ENCODE measurements at regions not wholly inside any gene's neighbourhood (a gene's known extent, or its start where the extent isn't known, plus 50 kb on each side); places are given as distances from the start of the nearest gene placed in this dataset.

DNA sequence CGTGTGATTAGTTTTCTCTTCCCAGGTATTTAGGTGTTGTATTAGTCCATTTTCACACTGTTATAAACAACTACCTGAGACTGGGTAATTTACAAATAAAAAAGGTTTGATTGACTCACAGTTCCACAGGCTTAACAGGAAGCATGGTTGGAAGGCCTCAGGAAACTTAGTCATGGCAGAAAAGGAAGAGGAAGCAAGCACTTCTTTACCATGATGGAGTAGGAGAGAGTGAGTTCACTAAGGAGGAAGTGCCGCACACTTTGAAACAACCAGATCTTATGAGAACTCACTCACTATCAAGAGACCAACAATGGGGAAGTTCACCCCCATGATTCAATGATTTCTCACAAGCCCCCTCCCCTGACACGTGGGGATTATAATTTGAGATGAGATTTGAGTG is 1343.7 kb upstream of the GOT2 start:
- Histone ChIP-seq H3K36me3 (ENCODE audit: control insufficient read depth, low read depth, low read length) (no peaks in the 10 kb centered on the region), H3K4me1 (ENCODE audit: control insufficient read depth, low read depth, low read length) (no peaks in the 10 kb centered on the region), H3K27me3 (ENCODE audit: control insufficient read depth, insufficient read depth, low read length) (no peaks in the 10 kb centered on the region), H3K27ac (ENCODE audit: low read length) (no peak overlapping the region), H3K9me3 (ENCODE audit: control insufficient read depth, low read depth, low read length) (no peaks in the 10 kb centered on the region), H3K9ac (ENCODE audit: low read length) (no peak overlapping the region), H3K4me3 (ENCODE audit: low read length) (no peak overlapping the region)

DNA sequence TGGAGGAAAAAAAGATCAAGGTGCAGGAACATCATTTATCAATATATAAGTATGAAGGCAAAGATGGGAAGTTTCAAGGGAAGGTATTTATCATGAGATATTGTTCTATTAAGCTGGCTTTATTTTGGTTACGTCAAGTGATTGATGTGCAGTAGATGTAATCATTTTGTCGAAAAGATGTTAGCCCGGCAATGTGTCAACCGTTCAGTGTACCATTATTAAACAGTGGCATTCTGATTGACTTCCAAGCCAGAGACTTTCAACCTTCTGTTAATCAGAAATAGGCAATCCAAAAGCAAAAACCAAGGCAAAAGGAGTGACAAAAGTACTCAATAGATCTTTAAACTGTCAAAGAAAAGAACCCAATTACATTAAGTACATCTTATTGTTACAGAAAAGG is 1340.3 kb upstream of the GOT2 start:
- Histone ChIP-seq H3K27me3 (ENCODE audit: control insufficient read depth, insufficient read depth, low read length) (no peaks in the 10 kb centered on the region), H3K9me3 (ENCODE audit: control insufficient read depth, low read depth, low read length) (no peaks in the 10 kb centered on the region), H3K9ac (ENCODE audit: low read length) (no peak overlapping the region), H3K27ac (ENCODE audit: low read length) (no peak overlapping the region), H3K4me1 (ENCODE audit: control insufficient read depth, low read depth, low read length) (no peaks in the 10 kb centered on the region), H3K36me3 (ENCODE audit: control insufficient read depth, low read depth, low read length) (no peaks in the 10 kb centered on the region), H3K4me3 (ENCODE audit: low read length) (no peak overlapping the region)

GRCh38 chr16:60073376-60073775 is 1339.3 kb upstream of the GOT2 start:
- H3K27ac ChIP-seq (ENCODE audit: low read length) = no peak overlapping the region
- H3K36me3 ChIP-seq (ENCODE audit: control insufficient read depth, low read depth, low read length) = no peaks in the 10 kb centered on the region
- H3K9ac ChIP-seq (ENCODE audit: low read length) = no peak overlapping the region
- H3K27me3 ChIP-seq (ENCODE audit: control insufficient read depth, insufficient read depth, low read length) = no peaks in the 10 kb centered on the region
- H3K4me3 ChIP-seq (ENCODE audit: low read length) = no peak overlapping the region
- no peaks in the 10 kb centered on the region for H3K4me1 ChIP-seq (ENCODE audit: control insufficient read depth, low read depth, low read length)
- no peaks in the 10 kb centered on the region for H3K9me3 ChIP-seq (ENCODE audit: control insufficient read depth, low read depth, low read length)

DNA sequence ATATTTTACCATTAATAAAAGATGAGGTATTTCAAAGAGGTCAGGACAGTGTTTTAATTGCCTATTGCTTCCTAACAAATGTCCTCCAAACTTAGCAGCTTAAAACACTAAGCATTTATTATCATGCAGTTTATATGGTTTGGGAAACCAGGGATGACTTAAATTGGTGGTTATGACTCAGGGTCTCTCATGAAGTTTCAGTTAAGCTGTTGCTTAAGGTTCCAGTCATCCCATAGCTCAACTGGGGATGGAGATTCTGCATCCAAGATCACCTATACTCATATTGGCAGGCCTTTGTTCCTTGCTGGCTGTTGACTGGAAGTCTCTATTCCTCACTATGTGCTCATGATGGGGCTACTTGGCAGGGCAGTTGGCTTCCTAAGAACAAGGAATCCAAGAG is 1329.9 kb upstream of the GOT2 start:
- Histone ChIP-seq H3K4me1 (ENCODE audit: control insufficient read depth, low read depth, low read length) (no peaks in the 10 kb centered on the region), H3K36me3 (ENCODE audit: control insufficient read depth, low read depth, low read length) (no peaks in the 10 kb centered on the region), H3K27me3 (ENCODE audit: control insufficient read depth, insufficient read depth, low read length) (no peaks in the 10 kb centered on the region), H3K27ac (ENCODE audit: low read length) (no peak overlapping the region), H3K9me3 (ENCODE audit: control insufficient read depth, low read depth, low read length) (no peaks in the 10 kb centered on the region), H3K9ac (ENCODE audit: low read length) (no peak overlapping the region), H3K4me3 (ENCODE audit: low read length) (no peak overlapping the region)

GRCh38 chr16:60061396-60061795 is 1327.3 kb upstream of the GOT2 start:
- H3K27me3 ChIP-seq (ENCODE audit: control insufficient read depth, insufficient read depth, low read length) = no peaks in the 10 kb centered on the region
- H3K4me3 ChIP-seq (ENCODE audit: low read length) = no peak overlapping the region
- no peak overlapping the region for H3K27ac ChIP-seq (ENCODE audit: low read length)
- H3K36me3 ChIP-seq (ENCODE audit: control insufficient read depth, low read depth, low read length) = no peaks in the 10 kb centered on the region
- no peaks in the 10 kb centered on the region for H3K9me3 ChIP-seq (ENCODE audit: control insufficient read depth, low read depth, low read length)
- no peaks in the 10 kb centered on the region for H3K4me1 ChIP-seq (ENCODE audit: control insufficient read depth, low read depth, low read length)
- H3K9ac ChIP-seq (ENCODE audit: low read length) = no peak overlapping the region

DNA sequence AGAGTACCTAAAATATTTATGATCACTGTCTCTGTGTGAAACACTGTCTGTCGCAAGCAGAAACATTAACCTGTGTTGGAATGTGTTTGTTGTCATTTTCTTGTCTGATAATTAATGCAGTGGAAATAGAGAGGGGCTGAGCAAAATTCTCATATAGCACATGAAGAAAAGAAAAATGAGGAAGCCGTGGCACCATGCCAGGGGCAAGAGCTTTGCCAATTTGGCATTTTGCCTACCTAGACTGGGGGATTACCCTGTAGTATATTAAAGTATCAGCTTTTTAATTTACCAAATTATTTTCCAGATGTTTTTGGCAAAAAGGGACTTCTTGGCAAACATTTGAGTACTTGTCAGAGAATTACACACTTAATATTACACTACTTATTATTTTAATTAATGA is 1326.6 kb upstream of the GOT2 start:
- no peaks in the 10 kb centered on the region for H3K4me1 ChIP-seq (ENCODE audit: control insufficient read depth, low read depth, low read length)
- H3K9me3 ChIP-seq (ENCODE audit: control insufficient read depth, low read depth, low read length) = no peaks in the 10 kb centered on the region
- H3K36me3 ChIP-seq (ENCODE audit: control insufficient read depth, low read depth, low read length) = no peaks in the 10 kb centered on the region
- H3K27me3 ChIP-seq (ENCODE audit: control insufficient read depth, insufficient read depth, low read length) = no peaks in the 10 kb centered on the region
- no peak overlapping the region for H3K9ac ChIP-seq (ENCODE audit: low read length)
- no peak overlapping the region for H3K27ac ChIP-seq (ENCODE audit: low read length)
- no peak overlapping the region for H3K4me3 ChIP-seq (ENCODE audit: low read length)

GRCh38 chr16:60059141-60059540 is 1325.0 kb upstream of the GOT2 start:
- Histone ChIP-seq H3K9ac (ENCODE audit: low read length) (no peak overlapping the region), H3K27ac (ENCODE audit: low read length) (no peak overlapping the region), H3K4me3 (ENCODE audit: low read length) (no peak overlapping the region), H3K36me3 (ENCODE audit: control insufficient read depth, low read depth, low read length) (no peaks in the 10 kb centered on the region), H3K9me3 (ENCODE audit: control insufficient read depth, low read depth, low read length) (no peaks in the 10 kb centered on the region), H3K4me1 (ENCODE audit: control insufficient read depth, low read depth, low read length) (no peaks in the 10 kb centered on the region), H3K27me3 (ENCODE audit: control insufficient read depth, insufficient read depth, low read length) (no peaks in the 10 kb centered on the region)

GRCh38 chr16:60041671-60042070 is 1307.6 kb upstream of the GOT2 start:
- no peaks in the 10 kb centered on the region for H3K9me3 ChIP-seq (ENCODE audit: control insufficient read depth, low read depth, low read length)
- no peaks in the 10 kb centered on the region for H3K4me1 ChIP-seq (ENCODE audit: control insufficient read depth, low read depth, low read length)
- no peak overlapping the region for H3K27ac ChIP-seq (ENCODE audit: low read length)
- no peaks in the 10 kb centered on the region for H3K27me3 ChIP-seq (ENCODE audit: control insufficient read depth, insufficient read depth, low read length)
- no peaks in the 10 kb centered on the region for H3K36me3 ChIP-seq (ENCODE audit: control insufficient read depth, low read depth, low read length)
- H3K9ac ChIP-seq (ENCODE audit: low read length) = no peak overlapping the region
- no peak overlapping the region for H3K4me3 ChIP-seq (ENCODE audit: low read length)

DNA sequence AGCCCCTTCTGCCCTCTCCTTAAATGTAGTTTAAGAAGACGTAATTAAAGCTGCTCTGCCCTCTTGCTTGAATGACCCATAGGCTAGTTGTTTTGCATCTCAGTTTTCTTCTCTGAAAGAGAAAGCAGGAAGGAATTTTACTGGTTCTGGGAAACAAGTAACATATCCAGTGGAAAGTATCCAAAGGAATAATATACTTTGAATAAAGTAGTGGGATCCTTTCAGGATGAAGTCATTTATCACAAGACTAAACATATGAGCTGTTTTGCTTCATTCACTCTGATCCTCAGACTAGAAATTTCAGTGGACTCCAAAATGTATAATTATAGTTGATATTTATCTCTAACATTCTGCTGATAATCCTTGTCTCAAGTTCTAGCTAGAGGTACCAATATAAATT is 1297.6 kb upstream of the GOT2 start:
- H3K4me1 ChIP-seq (ENCODE audit: control insufficient read depth, low read depth, low read length) = no peaks in the 10 kb centered on the region

DNA sequence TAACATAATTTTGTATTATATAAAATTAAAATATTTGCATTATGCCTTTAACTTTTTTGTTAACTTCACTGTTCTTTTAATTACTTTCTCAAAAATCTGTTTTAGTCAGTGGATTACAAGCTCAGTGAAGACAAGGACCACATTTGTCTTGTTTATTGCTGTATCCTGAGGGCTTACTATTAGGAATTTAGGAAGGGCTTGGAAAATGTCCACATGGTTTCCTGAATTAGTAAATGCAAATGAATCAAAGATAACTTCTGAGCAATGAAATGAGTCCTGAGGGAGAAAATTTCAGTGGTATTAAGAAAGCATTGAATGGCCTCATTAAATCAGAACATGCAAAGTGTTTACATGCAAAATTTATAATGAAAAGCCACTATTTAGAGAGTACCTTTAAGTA is 1293.2 kb upstream of the GOT2 start:
- Histone ChIP-seq H3K4me1 (ENCODE audit: control insufficient read depth, low read depth, low read length) (no peaks in the 10 kb centered on the region), H3K4me3 (ENCODE audit: low read length) (no peak overlapping the region), H3K9me3 (ENCODE audit: control insufficient read depth, low read depth, low read length) (no peaks in the 10 kb centered on the region), H3K9ac (ENCODE audit: low read length) (no peak overlapping the region), H3K27ac (ENCODE audit: low read length) (no peak overlapping the region), H3K36me3 (ENCODE audit: control insufficient read depth, low read depth, low read length) (no peaks in the 10 kb centered on the region), H3K27me3 (ENCODE audit: control insufficient read depth, insufficient read depth, low read length) (no peaks in the 10 kb centered on the region)

More for the DNA sequence above, 1297.6 kb upstream of the GOT2 start:
- Histone ChIP-seq H3K27me3 (ENCODE audit: control insufficient read depth, insufficient read depth, low read length) (no peaks in the 10 kb centered on the region), H3K9ac (ENCODE audit: low read length) (no peak overlapping the region), H3K27ac (ENCODE audit: low read length) (no peak overlapping the region), H3K9me3 (ENCODE audit: control insufficient read depth, low read depth, low read length) (no peaks in the 10 kb centered on the region), H3K4me3 (ENCODE audit: low read length) (no peak overlapping the region), H3K36me3 (ENCODE audit: control insufficient read depth, low read depth, low read length) (no peaks in the 10 kb centered on the region)

- no peaks in the 10 kb centered on the region for H3K36me3 ChIP-seq (ENCODE audit: control insufficient read depth, low read depth, low read length)
- H3K4me3 ChIP-seq (ENCODE audit: low read length) = no peak overlapping the region
- H3K4me1 ChIP-seq (ENCODE audit: control insufficient read depth, low read depth, low read length) = no peaks in the 10 kb centered on the region
- no peak overlapping the region for H3K9ac ChIP-seq (ENCODE audit: low read length)
- H3K27me3 ChIP-seq (ENCODE audit: control insufficient read depth, insufficient read depth, low read length) = no peaks in the 10 kb centered on the region
- peaks cover 7% of the 10 kb centered on the region for H3K9me3 ChIP-seq (ENCODE audit: control insufficient read depth, low read depth, low read length)
- no peak overlapping the region for H3K27ac ChIP-seq (ENCODE audit: low read length)
Observed at GRCh38 chr16:60013076-60013475, 1279.0 kb upstream of the GOT2 start.

GRCh38 chr16:60001523-60001922 is 1267.4 kb upstream of the GOT2 start:
- Histone ChIP-seq H3K4me3 (ENCODE audit: low read length) (no peak overlapping the region), H3K4me1 (ENCODE audit: control insufficient read depth, low read depth, low read length) (no peaks in the 10 kb centered on the region), H3K27ac (ENCODE audit: low read length) (no peak overlapping the region), H3K9me3 (ENCODE audit: control insufficient read depth, low read depth, low read length) (peaks cover 5% of the 10 kb centered on the region), H3K9ac (ENCODE audit: low read length) (no peak overlapping the region), H3K36me3 (ENCODE audit: control insufficient read depth, low read depth, low read length) (no peaks in the 10 kb centered on the region), H3K27me3 (ENCODE audit: control insufficient read depth, insufficient read depth, low read length) (no peaks in the 10 kb centered on the region)

Data from iPS-18a (cell line).